ENCODE measurements at regions not wholly inside any gene's neighbourhood (a gene's known extent, or its start where the extent isn't known, plus 50 kb on each side); places are given as distances from the start of the nearest gene placed in this dataset.
"Not testable (repeated sequence)": the region's sequence is repeated elsewhere in the genome, so short reads cannot be mapped to it uniquely, and the experiment has no call there.

DNA sequence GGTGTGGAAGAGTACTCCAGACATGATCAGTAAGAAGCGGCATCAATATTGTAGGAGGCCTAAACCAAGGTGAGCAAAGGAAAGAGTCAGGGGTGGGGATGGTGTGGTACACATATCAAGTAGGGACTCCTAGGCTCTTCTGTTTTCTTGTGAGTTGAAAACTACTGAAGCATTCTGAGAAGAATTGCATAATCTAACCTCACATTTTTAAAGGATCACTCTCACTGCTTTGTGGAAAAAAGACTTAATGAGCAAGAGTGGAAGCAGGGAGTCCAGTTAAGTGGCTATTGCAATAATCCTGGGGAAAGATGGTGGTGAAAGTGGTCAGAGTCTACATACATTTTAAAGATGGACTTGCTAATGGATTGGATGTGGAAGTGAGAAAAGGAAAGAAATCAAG, 899.5 kb upstream of the FAM98A start:
- ATAC-seq (replicated peaks in 1 of 2): no peak
- Mint-ChIP-seq H3K4me3 (no peak overlapping the region), H3K9me3 (peaks cover 0 to 14% of the 10 kb centered on the region in 2 donors), H3K4me1 (ENCODE audit: low read depth) (no peaks in the 10 kb centered on the region), H3K27ac (no peak overlapping the region), H3K36me3 (ENCODE audit: insufficient read depth in 2 of 2) (no peaks in the 10 kb centered on the region), H3K27me3 (ENCODE audit: low read depth) (no peaks in the 10 kb centered on the region)
- no peak for DNase-seq

- H3K27ac Mint-ChIP-seq; H3K27me3 Mint-ChIP-seq (ENCODE audit: low read depth); H3K9me3 Mint-ChIP-seq; DNase-seq; H3K4me1 Mint-ChIP-seq (ENCODE audit: low read depth); ATAC-seq (replicated peaks in 1 of 2); H3K4me3 Mint-ChIP-seq; H3K36me3 Mint-ChIP-seq (ENCODE audit: insufficient read depth in 2 of 2): not testable (repeated sequence)
These were observed 895.1 kb upstream of the FAM98A start for GRCh38 chr2:34494192-34494591.

DNA sequence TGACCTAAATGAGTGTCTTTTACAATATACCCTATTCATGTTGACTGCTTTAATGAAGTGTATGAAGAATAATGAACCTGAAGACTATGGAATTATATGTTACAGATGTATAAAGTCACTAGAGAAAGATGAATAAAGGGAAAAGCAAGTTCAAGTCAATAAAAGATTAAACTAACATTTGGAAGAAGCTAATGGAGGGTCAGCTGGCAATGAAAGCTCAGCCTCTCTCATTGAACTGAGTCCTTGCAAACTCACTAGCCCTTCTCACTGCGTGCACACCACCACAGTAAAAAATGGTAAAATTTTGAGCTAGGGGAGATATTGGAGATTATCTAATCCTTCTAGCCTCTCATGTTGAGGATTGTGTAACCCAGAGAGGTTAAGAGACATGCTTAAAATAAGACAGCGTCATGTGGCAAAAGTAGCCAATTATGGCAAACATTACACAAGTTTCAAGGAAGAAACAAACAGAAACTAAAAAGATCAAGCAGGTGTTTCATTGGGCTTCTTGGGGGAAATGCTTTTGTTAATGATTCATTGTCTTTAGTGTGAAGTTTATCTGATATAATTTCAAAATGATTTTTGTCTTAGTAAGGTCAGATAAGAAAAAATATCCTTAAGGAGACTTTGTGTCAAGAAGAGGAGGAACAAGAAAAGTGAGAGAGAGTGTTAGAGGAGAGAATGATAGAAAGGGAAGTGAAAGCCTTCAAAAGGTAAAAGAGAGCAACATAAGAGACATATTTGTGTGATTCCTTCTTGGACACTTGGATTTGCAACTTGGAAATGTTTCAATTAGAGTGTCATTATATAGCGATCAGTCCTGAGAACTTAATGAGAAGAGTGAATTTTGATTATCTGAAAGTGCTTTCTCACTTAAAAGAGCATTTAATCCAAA, 893.7 kb upstream of the FAM98A start:
- peaks cover 0 to 2% of the 10 kb centered on the region in 2 donors for H3K9me3 Mint-ChIP-seq
- H3K4me1 Mint-ChIP-seq (ENCODE audit: low read depth): no peaks in the 10 kb centered on the region
- no peak for DNase-seq
- no peak for ATAC-seq (replicated peaks in 1 of 2)
- no peak overlapping the region for H3K4me3 Mint-ChIP-seq
- no peaks in the 10 kb centered on the region for H3K27me3 Mint-ChIP-seq (ENCODE audit: low read depth)
- H3K36me3 Mint-ChIP-seq (ENCODE audit: insufficient read depth in 2 of 2): no peaks in the 10 kb centered on the region
- no peak overlapping the region for H3K27ac Mint-ChIP-seq

- Mint-ChIP-seq H3K4me1 (ENCODE audit: low read depth) (no peaks in the 10 kb centered on the region), H3K36me3 (ENCODE audit: insufficient read depth in 2 of 2) (no peaks in the 10 kb centered on the region), H3K9me3 (no peaks in the 10 kb centered on the region), H3K27me3 (ENCODE audit: low read depth) (no peaks in the 10 kb centered on the region), H3K27ac (no peak overlapping the region), H3K4me3 (no peak overlapping the region)
- ATAC-seq (replicated peaks in 1 of 2) (no peak), DNase-seq (no peak)
These were observed 887.9 kb upstream of the FAM98A start for GRCh38 chr2:34486965-34487364.

DNA sequence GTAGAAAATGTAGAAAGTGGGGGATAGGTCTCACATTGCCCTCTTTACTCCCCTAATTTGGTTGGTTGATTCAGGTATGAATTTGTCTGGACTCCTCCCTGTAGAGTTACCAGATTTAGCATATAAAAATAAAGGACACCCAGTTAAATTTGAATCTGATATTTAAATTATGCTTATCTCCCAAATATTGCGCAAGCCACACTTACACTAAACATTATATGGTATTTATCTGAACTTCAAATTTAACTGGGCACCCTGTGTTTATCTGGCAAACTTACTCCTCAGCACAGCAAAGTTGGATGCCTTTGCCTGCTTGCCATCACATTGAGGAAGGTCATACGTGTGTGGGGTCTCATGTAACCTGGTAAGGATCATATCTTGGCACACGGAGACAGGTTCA, 882.4 kb upstream of the FAM98A start:
- DNase-seq (no peak), ATAC-seq (replicated peaks in 1 of 2) (no peak)
- Mint-ChIP-seq H3K27me3 (ENCODE audit: low read depth) (no peaks in the 10 kb centered on the region), H3K9me3 (no peaks in the 10 kb centered on the region), H3K27ac (no peak overlapping the region), H3K36me3 (ENCODE audit: insufficient read depth in 2 of 2) (no peaks in the 10 kb centered on the region), H3K4me1 (ENCODE audit: low read depth) (no peaks in the 10 kb centered on the region), H3K4me3 (no peak overlapping the region)

DNA sequence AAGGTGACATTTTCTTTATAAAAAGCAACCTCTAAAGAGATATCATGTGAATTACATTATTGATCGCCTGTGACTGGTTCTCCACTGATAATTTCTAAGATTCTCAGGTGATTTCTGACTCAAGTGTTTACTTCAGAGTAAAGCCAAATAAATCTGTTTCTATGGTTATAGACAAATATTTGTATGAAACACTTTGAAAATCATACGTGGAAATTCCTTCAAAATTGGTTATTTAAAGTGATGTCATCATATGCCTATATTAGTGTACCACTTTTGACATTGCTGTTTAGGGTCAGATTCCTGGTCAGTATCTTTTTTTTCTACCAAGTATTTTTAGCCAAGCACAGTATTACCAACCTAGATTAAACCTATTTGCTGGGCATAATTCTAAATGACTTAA, 881.3 kb upstream of the FAM98A start:
- Mint-ChIP-seq H3K9me3 (no peaks in the 10 kb centered on the region), H3K4me1 (ENCODE audit: low read depth) (no peaks in the 10 kb centered on the region), H3K4me3 (no peak overlapping the region), H3K27me3 (ENCODE audit: low read depth) (no peaks in the 10 kb centered on the region), H3K36me3 (ENCODE audit: insufficient read depth in 2 of 2) (no peaks in the 10 kb centered on the region), H3K27ac (no peak overlapping the region)
- ATAC-seq (replicated peaks in 1 of 2) (no peak), DNase-seq (no peak)

- Mint-ChIP-seq H3K27me3 (ENCODE audit: low read depth) (no peaks in the 10 kb centered on the region), H3K9me3 (peaks cover 0 to 4% of the 10 kb centered on the region in 2 donors)
- no peak for ATAC-seq (replicated peaks in 1 of 2)
These were observed 876.1 kb upstream of the FAM98A start for GRCh38 chr2:34475156-34475555.

DNA sequence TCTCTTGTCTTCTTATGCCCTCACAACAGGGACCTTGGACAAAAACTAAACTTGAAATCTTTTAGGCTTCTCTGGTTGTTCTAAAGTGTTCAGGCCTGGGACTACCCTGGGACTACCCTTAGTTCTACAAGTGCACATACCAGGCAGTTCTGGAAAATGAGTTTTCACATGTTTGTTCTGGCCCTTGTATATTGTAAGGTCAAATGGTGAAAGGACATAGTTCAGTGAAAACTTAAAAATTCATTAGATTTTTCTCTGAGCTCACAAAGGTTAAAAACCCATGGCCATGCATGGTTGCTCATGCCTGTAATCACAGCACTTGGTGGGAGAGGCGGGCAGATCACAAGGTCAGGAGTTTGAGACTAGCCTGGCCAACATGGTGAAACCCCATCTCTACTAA, 875.5 kb upstream of the FAM98A start:
- Mint-ChIP-seq H3K4me3 (no peak overlapping the region), H3K27ac (no peak overlapping the region), H3K4me1 (ENCODE audit: low read depth) (no peaks in the 10 kb centered on the region), H3K36me3 (ENCODE audit: insufficient read depth in 2 of 2) (no peaks in the 10 kb centered on the region), H3K27me3 (ENCODE audit: low read depth) (no peaks in the 10 kb centered on the region), H3K9me3 (peaks cover 0 to 4% of the 10 kb centered on the region in 2 donors)
- ATAC-seq (replicated peaks in 1 of 2): no peak
- DNase-seq: no peak

More at GRCh38 chr2:34475156-34475555, 876.1 kb upstream of the FAM98A start:
- DNase-seq: no peak
- Mint-ChIP-seq H3K4me1 (ENCODE audit: low read depth) (no peaks in the 10 kb centered on the region), H3K36me3 (ENCODE audit: insufficient read depth in 2 of 2) (no peaks in the 10 kb centered on the region), H3K4me3 (no peak overlapping the region), H3K27ac (no peak overlapping the region)

GRCh38 chr2:34447097-34447496, 848.0 kb upstream of the FAM98A start:
- Mint-ChIP-seq H3K27ac (no peak overlapping the region), H3K4me3 (no peak overlapping the region), H3K27me3 (ENCODE audit: low read depth) (no peaks in the 10 kb centered on the region), H3K4me1 (ENCODE audit: low read depth) (no peaks in the 10 kb centered on the region), H3K36me3 (ENCODE audit: insufficient read depth in 2 of 2) (no peaks in the 10 kb centered on the region), H3K9me3 (peaks cover 3 to 7% of the 10 kb centered on the region in 2 donors)
- no peak for ATAC-seq (replicated peaks in 1 of 2)
- DNase-seq: no peak

DNA sequence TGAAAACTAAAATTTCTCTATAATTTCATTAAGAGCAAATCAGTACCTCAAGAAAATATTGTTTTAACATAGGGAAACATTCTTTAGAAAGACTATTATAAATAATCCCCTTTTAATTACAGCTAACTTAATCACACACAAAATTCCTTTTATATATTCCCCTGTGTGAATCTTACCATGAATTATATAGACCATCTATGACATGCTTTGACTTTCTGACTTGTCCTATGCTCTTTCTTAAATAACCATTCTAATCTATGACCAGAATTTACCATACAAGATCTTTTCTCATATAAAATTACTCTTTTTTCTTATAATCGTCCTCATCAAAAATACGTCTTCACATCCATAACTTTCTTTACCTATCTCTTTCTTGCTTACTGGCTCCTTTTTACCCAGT, 824.2 kb upstream of the FAM98A start:
- DNase-seq (no peak), ATAC-seq (replicated peaks in 1 of 2) (no peak)
- Mint-ChIP-seq H3K4me1 (ENCODE audit: low read depth) (no peaks in the 10 kb centered on the region), H3K27ac (no peak overlapping the region), H3K4me3 (no peak overlapping the region), H3K9me3 (peaks cover 6 to 12% of the 10 kb centered on the region in 2 donors), H3K27me3 (ENCODE audit: low read depth) (no peaks in the 10 kb centered on the region), H3K36me3 (ENCODE audit: insufficient read depth in 2 of 2) (peaks cover 0 to 3% of the 10 kb centered on the region in 2 donors)

- no peak overlapping the region for H3K27ac Mint-ChIP-seq
- peaks cover 0 to 3% of the 10 kb centered on the region in 2 donors for H3K36me3 Mint-ChIP-seq (ENCODE audit: insufficient read depth in 2 of 2)
- DNase-seq: no peak
- H3K4me1 Mint-ChIP-seq (ENCODE audit: low read depth): no peaks in the 10 kb centered on the region
- no peak overlapping the region for H3K4me3 Mint-ChIP-seq
- H3K27me3 Mint-ChIP-seq (ENCODE audit: low read depth): no peaks in the 10 kb centered on the region
- no peak for ATAC-seq (replicated peaks in 1 of 2)
- peaks cover 8 to 13% of the 10 kb centered on the region in 2 donors for H3K9me3 Mint-ChIP-seq
These were observed 820.8 kb upstream of the FAM98A start for GRCh38 chr2:34419856-34420255.

- Mint-ChIP-seq H3K36me3 (ENCODE audit: insufficient read depth in 2 of 2) (no peaks in the 10 kb centered on the region), H3K9me3 (peaks cover 8 to 11% of the 10 kb centered on the region in 2 donors), H3K4me1 (ENCODE audit: low read depth) (no peaks in the 10 kb centered on the region), H3K27ac (no peak overlapping the region), H3K4me3 (no peak overlapping the region), H3K27me3 (ENCODE audit: low read depth) (no peaks in the 10 kb centered on the region)
- no peak for DNase-seq
- no peak for ATAC-seq (replicated peaks in 1 of 2)
These were observed 817.8 kb upstream of the FAM98A start for GRCh38 chr2:34416856-34417255.

GRCh38 chr2:34414856-34415255, 815.8 kb upstream of the FAM98A start:
- H3K27ac Mint-ChIP-seq: no peak overlapping the region
- H3K4me3 Mint-ChIP-seq: no peak overlapping the region
- H3K36me3 Mint-ChIP-seq (ENCODE audit: insufficient read depth in 2 of 2): no peaks in the 10 kb centered on the region
- DNase-seq: no peak
- peaks cover 8 to 11% of the 10 kb centered on the region in 2 donors for H3K9me3 Mint-ChIP-seq
- no peaks in the 10 kb centered on the region for H3K4me1 Mint-ChIP-seq (ENCODE audit: low read depth)
- ATAC-seq (replicated peaks in 1 of 2): no peak
- H3K27me3 Mint-ChIP-seq (ENCODE audit: low read depth): no peaks in the 10 kb centered on the region

- Mint-ChIP-seq H3K4me1 (ENCODE audit: low read depth) (no peaks in the 10 kb centered on the region), H3K27ac (no peak overlapping the region), H3K27me3 (ENCODE audit: low read depth) (no peaks in the 10 kb centered on the region), H3K36me3 (ENCODE audit: insufficient read depth in 2 of 2) (no peaks in the 10 kb centered on the region), H3K9me3 (peaks cover 0 to 3% of the 10 kb centered on the region in 2 donors), H3K4me3 (no peak overlapping the region)
- ATAC-seq (replicated peaks in 1 of 2) (no peak), DNase-seq (no peak)
These were observed 809.0 kb upstream of the FAM98A start for GRCh38 chr2:34408100-34408499.
